Neural progenitor cell (in vitro differentiated cells): ENCODE measurements at regions not wholly inside any gene's neighbourhood (a gene's known extent, or its start where the extent isn't known, plus 50 kb on each side); places are given as distances from the start of the nearest gene placed in this dataset.

ENCODE experiments used
- CTCF ChIP-seq: fragments of 200-600 bp; sonication (generic); IDR thresholded peaks from 2 replicates; pipeline ENCODE4 v1.5.1; 2017; ENCODE audit warnings: antibody characterized with exemption, mild to moderate bottlenecking
- EZH2 ChIP-seq: fragments of 200-600 bp; sonication (generic); IDR thresholded peaks from 2 replicates; pipeline ENCODE4 v1.6.1; 2017; ENCODE audit warnings: antibody characterized with exemption, mild to moderate bottlenecking, moderate library complexity

DNA sequence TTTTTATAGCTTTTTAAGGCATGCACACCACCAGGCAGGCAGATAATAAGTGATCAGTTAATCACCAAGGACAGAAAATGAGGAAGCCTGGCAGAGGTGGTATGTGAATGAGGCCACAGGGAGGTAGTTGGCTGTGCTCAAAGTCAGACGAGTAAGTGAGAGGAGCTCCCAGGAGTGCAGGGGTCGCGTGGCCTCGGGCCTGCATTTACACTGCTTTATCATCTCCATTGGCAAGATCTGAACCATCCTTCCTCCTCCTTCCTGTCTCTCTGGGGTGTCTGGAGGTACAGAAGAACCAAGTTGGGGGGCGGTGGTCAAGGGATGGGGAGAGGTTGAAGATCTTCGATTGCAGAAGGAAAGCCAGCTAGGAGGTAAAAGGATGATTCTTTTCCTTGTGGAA is 320.1 kb downstream of the SOX9 start:
- TF ChIP-seq CTCF: no peak
- TF ChIP-seq EZH2: no peak
